HL-60 (cell line): ENCODE measurements at regions not wholly inside any gene's neighbourhood (a gene's known extent, or its start where the extent isn't known, plus 50 kb on each side); places are given as distances from the start of the nearest gene placed in this dataset.

Source experiments
- DNase-seq, 2 experiments: peaks; one replicate each; pipeline ENCODE4 v3.0.0-alpha.2; 2010 to 2020; ENCODE audit warnings: low read depth in 1 of 2, low spot score in 1 of 2
- H3K27ac ChIP-seq: fragments of 250-450 bp; sonication (Bioruptor Pico); replicated peaks from 2 replicates; pipeline ENCODE4 v1.5.1; 2020; ENCODE audit warnings: mild to moderate bottlenecking, moderate library complexity
- H3K27me3 ChIP-seq: fragments of 250-450 bp; sonication (Bioruptor Pico); 2 replicates; pipeline ENCODE4 v1.5.1; 2021; ENCODE audit warnings: mild to moderate bottlenecking, moderate library complexity; ENCODE audit not compliant: insufficient read depth, poor library complexity, severe bottlenecking
- H3K4me3 ChIP-seq: replicated peaks from 2 replicates; pipeline ENCODE4 v1.5.1; 2011; ENCODE audit warnings: mild to moderate bottlenecking, control low read depth, low read length; ENCODE audit not compliant: insufficient read depth
- CTCF ChIP-seq: IDR thresholded peaks from one replicate; pipeline ENCODE4 v1.5.1; 2011; ENCODE audit warnings: low read length, control low read depth, inconsistent platforms; ENCODE audit not compliant: insufficient read depth
- GABPA ChIP-seq: IDR thresholded peaks from 2 replicates; pipeline ENCODE4 v1.6.1; 2012; ENCODE audit warnings: low read depth
- POLR2AphosphoS5 ChIP-seq: IDR thresholded peaks from 2 replicates; pipeline ENCODE4 v1.6.1; 2012; ENCODE audit warnings: low read depth
- REST ChIP-seq: IDR thresholded peaks from 2 replicates; pipeline ENCODE4 v1.6.1; 2012; ENCODE audit warnings: low read depth; ENCODE audit not compliant: insufficient replicate concordance
- SPI1 ChIP-seq: IDR thresholded peaks from 2 replicates; pipeline ENCODE4 v1.6.1; 2012; ENCODE audit warnings: low read depth, mild to moderate bottlenecking, borderline replicate concordance

- TF ChIP-seq POLR2AphosphoS5 (no peak), SPI1 (no peak), REST (no peak), GABPA (no peak), CTCF (no peak)
- H3K27me3 ChIP-seq: no peaks in the 10 kb centered on the region
- no peak for DNase-seq
- no peak overlapping the region for H3K4me3 ChIP-seq
- H3K27ac ChIP-seq: no peak overlapping the region
These were observed 324.0 kb downstream of the RPS6KC1 start for GRCh38 chr1:213375002-213375401.

GRCh38 chr1:213376862-213377372 lies 325.9 kb downstream of the RPS6KC1 start:
- H3K27me3 ChIP-seq: no peaks in the 10 kb centered on the region
- H3K4me3 ChIP-seq: no peak overlapping the region
- TF ChIP-seq SPI1 (no peak), POLR2AphosphoS5 (no peak), CTCF (no peak), REST (no peak), GABPA (no peak)
- no peak for DNase-seq
- no peak overlapping the region for H3K27ac ChIP-seq

- Histone ChIP-seq H3K27ac (no peak overlapping the region), H3K4me3 (no peak overlapping the region), H3K27me3 (no peaks in the 10 kb centered on the region)
- DNase-seq: no peak
- no peak for TF ChIP-seq SPI1
- TF ChIP-seq CTCF: no peak
- no peak for TF ChIP-seq GABPA
- no peak for TF ChIP-seq REST
- TF ChIP-seq POLR2AphosphoS5: no peak
These were observed 329.8 kb downstream of the RPS6KC1 start for GRCh38 chr1:213380865-213381264.
